ENCODE measurements at regions not wholly inside any gene's neighbourhood (a gene's known extent, or its start where the extent isn't known, plus 50 kb on each side); places are given as distances from the start of the nearest gene placed in this dataset.

DNA sequence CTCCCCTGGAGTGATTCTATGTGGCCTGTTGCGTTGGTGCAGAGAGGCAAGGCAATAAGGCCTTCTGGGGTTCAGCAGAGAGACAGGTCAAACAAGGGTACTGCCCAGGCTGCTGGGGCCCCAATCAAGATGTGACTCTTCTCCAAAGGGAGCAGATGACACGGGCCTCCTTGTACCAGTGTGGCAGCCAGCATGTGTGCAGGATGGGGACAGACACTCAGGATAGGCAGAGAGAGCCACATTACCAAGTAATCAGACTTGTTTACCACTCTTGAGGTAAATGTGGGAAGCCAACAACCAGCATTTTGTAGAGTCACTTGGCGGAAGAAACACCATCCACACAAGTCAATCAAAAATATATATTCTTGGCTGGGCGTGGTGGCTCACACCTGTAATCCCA, 95.3 kb upstream of the DLG1 start:
- H2AFZ ChIP-seq (ENCODE audit: low read length), result no peak overlapping the region
- H3K4me2 ChIP-seq (ENCODE audit: extremely low read depth, insufficient read depth, low read length), result no peak overlapping the region
- no peaks in the 10 kb centered on the region for H3K36me3 ChIP-seq (ENCODE audit: control insufficient read depth, insufficient read depth, low read length)
- H3K4me1 ChIP-seq (ENCODE audit: control insufficient read depth, extremely low read depth, insufficient read depth, low read length), result peaks cover 2% of the 10 kb centered on the region
- no peak overlapping the region for H3K4me3 ChIP-seq (replicated peaks in 1 of 4; ENCODE audit: control extremely low read depth in 1 of 4, insufficient read depth in 1 of 4, low read depth in 3 of 4, low read length in 4 of 4)
- H3K27me3 ChIP-seq (ENCODE audit: control insufficient read depth, insufficient read depth, low read length), result peaks cover 34% of the 10 kb centered on the region
- DNase-seq (ENCODE audit: low read depth in 2 of 2), result no peak
- H3K9me3 ChIP-seq (ENCODE audit: control insufficient read depth, insufficient read depth, low read depth, low read length), result no peaks in the 10 kb centered on the region
- no peak overlapping the region for H3K27ac ChIP-seq (ENCODE audit: insufficient read depth, low read length)
- H3K79me2 ChIP-seq (ENCODE audit: control insufficient read depth, insufficient read depth, low read length), result no peaks in the 10 kb centered on the region
- TF ChIP-seq EZH2 (IDR thresholded peaks at IDR 0.05; ENCODE audit: low read length, missing control alignments) (no peak), CTCF (conservative IDR thresholded peaks at IDR 0.05 in 1 of 2, IDR thresholded peaks at IDR 0.05 in 1 of 2; ENCODE audit: low read depth in 1 of 2, low read length in 2 of 2) (no peak)
- no peak overlapping the region for H3K9ac ChIP-seq (ENCODE audit: insufficient read depth, low read length)
- peaks cover 1% of the 10 kb centered on the region for H4K20me1 ChIP-seq (ENCODE audit: control insufficient read depth, extremely low read depth, insufficient read depth, low read length)

- no peaks in the 10 kb centered on the region for H3K36me3 ChIP-seq (ENCODE audit: control insufficient read depth, insufficient read depth, low read length)
- H3K9ac ChIP-seq (ENCODE audit: insufficient read depth, low read length), result no peak overlapping the region
- TF ChIP-seq EZH2 (IDR thresholded peaks at IDR 0.05; ENCODE audit: low read length, missing control alignments) (no peak), CTCF (conservative IDR thresholded peaks at IDR 0.05 in 1 of 2, IDR thresholded peaks at IDR 0.05 in 1 of 2; ENCODE audit: low read depth in 1 of 2, low read length in 2 of 2) (no peak)
- H3K4me2 ChIP-seq (ENCODE audit: extremely low read depth, insufficient read depth, low read length), result no peak overlapping the region
- DNase-seq (ENCODE audit: low read depth in 2 of 2), result peak in 1 of 2 donors; percentile 77
- peaks cover 1% of the 10 kb centered on the region for H4K20me1 ChIP-seq (ENCODE audit: control insufficient read depth, extremely low read depth, insufficient read depth, low read length)
- H3K4me3 ChIP-seq (replicated peaks in 1 of 4; ENCODE audit: control extremely low read depth in 1 of 4, insufficient read depth in 1 of 4, low read depth in 3 of 4, low read length in 4 of 4), result no peak overlapping the region
- H2AFZ ChIP-seq (ENCODE audit: low read length), result no peak overlapping the region
- H3K27ac ChIP-seq (ENCODE audit: insufficient read depth, low read length), result no peak overlapping the region
- H3K27me3 ChIP-seq (ENCODE audit: control insufficient read depth, insufficient read depth, low read length), result peaks cover 38% of the 10 kb centered on the region
- no peaks in the 10 kb centered on the region for H3K79me2 ChIP-seq (ENCODE audit: control insufficient read depth, insufficient read depth, low read length)
- peaks cover 2% of the 10 kb centered on the region for H3K4me1 ChIP-seq (ENCODE audit: control insufficient read depth, extremely low read depth, insufficient read depth, low read length)
- no peaks in the 10 kb centered on the region for H3K9me3 ChIP-seq (ENCODE audit: control insufficient read depth, insufficient read depth, low read depth, low read length)
Observed at GRCh38 chr3:197392961-197393360, 94.5 kb upstream of the DLG1 start.

GRCh38 chr3:197381371-197381770, 83.0 kb upstream of the DLG1 start:
- no peak for DNase-seq (ENCODE audit: low read depth in 2 of 2)
- Histone ChIP-seq H3K4me3 (replicated peaks in 1 of 4; ENCODE audit: control extremely low read depth in 1 of 4, insufficient read depth in 1 of 4, low read depth in 3 of 4, low read length in 4 of 4) (no peak overlapping the region), H4K20me1 (ENCODE audit: control insufficient read depth, extremely low read depth, insufficient read depth, low read length) (no peaks in the 10 kb centered on the region), H3K27ac (ENCODE audit: insufficient read depth, low read length) (no peak overlapping the region), H3K9me3 (ENCODE audit: control insufficient read depth, insufficient read depth, low read depth, low read length) (no peaks in the 10 kb centered on the region), H2AFZ (ENCODE audit: low read length) (no peak overlapping the region), H3K27me3 (ENCODE audit: control insufficient read depth, insufficient read depth, low read length) (peaks cover 17% of the 10 kb centered on the region), H3K4me2 (ENCODE audit: extremely low read depth, insufficient read depth, low read length) (no peak overlapping the region), H3K4me1 (ENCODE audit: control insufficient read depth, extremely low read depth, insufficient read depth, low read length) (peaks cover 4% of the 10 kb centered on the region), H3K79me2 (ENCODE audit: control insufficient read depth, insufficient read depth, low read length) (no peaks in the 10 kb centered on the region), H3K9ac (ENCODE audit: insufficient read depth, low read length) (no peak overlapping the region), H3K36me3 (ENCODE audit: control insufficient read depth, insufficient read depth, low read length) (no peaks in the 10 kb centered on the region)
- TF ChIP-seq EZH2 (IDR thresholded peaks at IDR 0.05; ENCODE audit: low read length, missing control alignments) (no peak), CTCF (conservative IDR thresholded peaks at IDR 0.05 in 1 of 2, IDR thresholded peaks at IDR 0.05 in 1 of 2; ENCODE audit: low read depth in 1 of 2, low read length in 2 of 2) (no peak)

All from fibroblast of lung (primary cell).